Activated CD8-positive, alpha-beta T cell treated with anti-CD3 and anti-CD28 coated beads for 36 hours (primary cell): ENCODE measurements at regions not wholly inside any gene's neighbourhood (a gene's known extent, or its start where the extent isn't known, plus 50 kb on each side); places are given as distances from the start of the nearest gene placed in this dataset.

Experiments used
- ATAC-seq: fragments of 200-7000 bp; cut with Tn5 transposase; one replicate; pipeline ENCODE4 v1.10.0; 2021; ENCODE audit warnings: mild to moderate bottlenecking, moderate library complexity
- CTCF ChIA-PET: fragments of 350-600 bp; sonication (Branson Sonifier 250); formaldehyde crosslinking; loops from one replicate; lab custom pipeline; 2021; ENCODE audit warnings: antibody characterized with exemption; lab: Charles Lee
- POLR2A ChIA-PET: fragments of 350-600 bp; sonication (Branson Sonifier 250); formaldehyde crosslinking; loops from one replicate; lab custom pipeline; 2021; ENCODE audit warnings: antibody characterized with exemption; lab: Charles Lee
- DNase-seq: peaks from one replicate; pipeline ENCODE4 v3.0.0-alpha.2; 2020
- H3K27ac Mint-ChIP-seq: one replicate; pipeline ENCODE4 v1.8.0; 2021; ENCODE audit warnings: mild to moderate bottlenecking, mixed read lengths
- H3K27me3 Mint-ChIP-seq: one replicate; pipeline ENCODE4 v1.8.0; 2021; ENCODE audit warnings: mixed read lengths
- H3K36me3 Mint-ChIP-seq: one replicate; pipeline ENCODE4 v1.8.0; 2021; ENCODE audit warnings: low read depth, mixed read lengths
- H3K4me1 Mint-ChIP-seq: one replicate; pipeline ENCODE4 v1.8.0; 2021; ENCODE audit warnings: low read depth, mixed read lengths
- H3K4me3 Mint-ChIP-seq: one replicate; pipeline ENCODE4 v1.8.0; 2021; ENCODE audit warnings: mild to moderate bottlenecking, moderate library complexity, mixed read lengths
- H3K9me3 Mint-ChIP-seq: one replicate; pipeline ENCODE4 v1.8.0; 2021; ENCODE audit warnings: mixed read lengths
- CTCF ChIP-seq: fragments of 200-600 bp; IDR thresholded peaks from one replicate; pipeline ENCODE4 v1.8.0; 2022; ENCODE audit warnings: antibody characterized with exemption, mild to moderate bottlenecking
- intact Hi-C: fragments of 100-400 bp; cut with micrococcal nuclease; formaldehyde crosslinking; loops from one replicate; pipeline ENCODE4 v1.10.0; 2022

DNA sequence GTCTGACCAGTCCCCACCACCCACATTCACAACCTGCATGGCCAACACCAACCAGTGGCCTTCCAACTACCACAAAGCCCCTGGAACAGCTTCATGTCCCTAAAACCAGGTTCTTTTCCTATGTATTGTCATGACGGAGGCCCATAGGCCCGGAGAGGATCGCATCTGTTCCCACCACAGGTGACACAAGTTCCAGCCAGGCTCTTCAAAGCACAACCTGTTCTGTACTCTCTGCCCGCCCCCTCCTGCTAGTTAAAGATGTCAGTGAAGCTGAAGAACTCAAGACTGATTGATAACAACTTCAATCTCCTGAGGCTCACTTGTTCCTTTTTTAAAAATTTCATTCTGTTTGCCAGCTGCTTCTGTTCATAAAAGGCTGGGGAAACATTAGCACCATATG is 121.1 kb upstream of the GUCY1A2 start:
- no peak for DNase-seq
- no peak for ATAC-seq
- H3K36me3 Mint-ChIP-seq, result no peaks in the 10 kb centered on the region
- no peaks in the 10 kb centered on the region for H3K4me1 Mint-ChIP-seq
- H3K9me3 Mint-ChIP-seq, result peaks cover 8% of the 10 kb centered on the region
- no peaks in the 10 kb centered on the region for H3K27me3 Mint-ChIP-seq
- ChIA-PET CTCF (no interaction called here), POLR2A (no interaction called here)
- no peak overlapping the region for H3K27ac Mint-ChIP-seq
- intact Hi-C loops, result no loop called here
- H3K4me3 Mint-ChIP-seq, result no peak overlapping the region
- TF ChIP-seq CTCF, result no peak

GRCh38 chr11:107136892-107137291 is 118.6 kb upstream of the GUCY1A2 start:
- ChIA-PET CTCF (no interaction called here), POLR2A (no interaction called here)
- TF ChIP-seq CTCF, result no peak
- no peak for ATAC-seq
- H3K36me3 Mint-ChIP-seq, result no peaks in the 10 kb centered on the region
- peaks cover 8% of the 10 kb centered on the region for H3K9me3 Mint-ChIP-seq
- no peaks in the 10 kb centered on the region for H3K27me3 Mint-ChIP-seq
- intact Hi-C loops, result no loop called here
- DNase-seq, result no peak
- H3K4me1 Mint-ChIP-seq, result no peaks in the 10 kb centered on the region
- H3K4me3 Mint-ChIP-seq, result no peak overlapping the region
- H3K27ac Mint-ChIP-seq, result no peak overlapping the region

DNA sequence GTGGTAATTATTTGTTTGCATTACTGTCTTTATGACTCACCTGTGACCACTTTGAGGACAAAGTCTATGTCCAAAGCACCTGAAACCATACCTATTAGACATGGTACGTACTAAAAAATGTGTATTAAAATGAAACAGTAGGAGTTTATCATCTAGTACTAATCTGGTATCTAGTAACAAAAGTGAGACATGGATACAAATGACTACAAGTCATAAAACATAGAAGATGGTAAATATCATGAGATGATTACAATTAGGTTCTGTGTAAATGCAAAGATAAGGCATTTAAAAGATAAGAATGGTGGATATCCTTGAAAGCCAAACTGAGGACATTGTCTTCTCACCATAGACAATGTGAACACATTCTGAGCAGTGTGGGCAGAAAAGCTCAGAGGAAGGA is 113.5 kb upstream of the GUCY1A2 start:
- H3K9me3 Mint-ChIP-seq, result peaks cover 7% of the 10 kb centered on the region
- H3K27ac Mint-ChIP-seq, result no peak overlapping the region
- no peaks in the 10 kb centered on the region for H3K36me3 Mint-ChIP-seq
- ATAC-seq (no peak), DNase-seq (no peak)
- ChIA-PET CTCF (no interaction called here), POLR2A (no interaction called here)
- no peak overlapping the region for H3K4me3 Mint-ChIP-seq
- no peaks in the 10 kb centered on the region for H3K4me1 Mint-ChIP-seq
- intact Hi-C loops, result no loop called here
- no peaks in the 10 kb centered on the region for H3K27me3 Mint-ChIP-seq
- no peak for TF ChIP-seq CTCF

- no peak overlapping the region for H3K27ac Mint-ChIP-seq
- intact Hi-C loops, result no loop called here
- no peak for DNase-seq
- H3K4me1 Mint-ChIP-seq, result no peaks in the 10 kb centered on the region
- ChIA-PET POLR2A (no interaction called here), CTCF (no interaction called here)
- H3K4me3 Mint-ChIP-seq, result no peak overlapping the region
- H3K9me3 Mint-ChIP-seq, result peaks cover 15% of the 10 kb centered on the region
- no peak for ATAC-seq
- no peak for TF ChIP-seq CTCF
- no peaks in the 10 kb centered on the region for H3K27me3 Mint-ChIP-seq
- no peaks in the 10 kb centered on the region for H3K36me3 Mint-ChIP-seq
Measured at GRCh38 chr11:107123022-107123421, 104.7 kb upstream of the GUCY1A2 start.

GRCh38 chr11:107118025-107118720 is 99.9 kb upstream of the GUCY1A2 start:
- ChIA-PET CTCF (no interaction called here), POLR2A (no interaction called here)
- Mint-ChIP-seq H3K27ac (no peak overlapping the region), H3K4me1 (no peaks in the 10 kb centered on the region), H3K27me3 (no peaks in the 10 kb centered on the region), H3K4me3 (no peak overlapping the region), H3K9me3 (peaks cover 14% of the 10 kb centered on the region), H3K36me3 (no peaks in the 10 kb centered on the region)
- no peak for ATAC-seq
- intact Hi-C loops, result no loop called here
- no peak for TF ChIP-seq CTCF
- DNase-seq, result no peak
